ENCODE measurements at regions not wholly inside any gene's neighbourhood (a gene's known extent, or its start where the extent isn't known, plus 50 kb on each side); places are given as distances from the start of the nearest gene placed in this dataset.

DNA sequence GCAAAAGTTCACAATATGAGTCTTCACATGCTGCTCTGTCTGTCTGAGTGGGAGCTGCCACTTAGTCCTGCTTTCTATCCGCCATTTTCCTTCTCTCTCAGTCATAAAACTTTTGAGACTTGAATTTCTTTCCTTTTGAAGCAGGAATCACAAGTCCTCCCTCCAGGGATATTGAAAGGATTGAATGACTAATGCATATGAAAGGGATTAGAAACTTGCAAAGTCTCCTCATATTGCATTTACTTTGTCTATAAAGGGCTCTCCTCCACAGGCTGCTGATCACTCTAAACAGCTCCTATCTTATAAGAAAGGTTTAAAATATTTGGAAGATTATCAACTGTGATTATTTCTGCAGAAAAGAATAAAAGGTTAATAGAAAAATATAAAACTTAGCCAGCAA, 879.1 kb downstream of the ARAP2 start:
- intact Hi-C loops (cut with micrococcal nuclease; ENCODE audit: unreplicated experiment) (no loop called here), in situ Hi-C loops (cut with HindIII; ENCODE audit: low pct_unique_long_range_greater_than_20kb, low sequenced_read_pairs) (no loop called here)
- H3K4me1 ChIP-seq (ENCODE audit: control insufficient read depth, insufficient read depth, low read length): no peaks in the 10 kb centered on the region
- H3K27ac ChIP-seq (ENCODE audit: low read length): no peak overlapping the region
- no peak for TF ChIP-seq TCF7L2 (IDR thresholded peaks at IDR 0.05; ENCODE audit: low read depth, low read length)
- no peak for TF ChIP-seq SIN3A (IDR thresholded peaks at IDR 0.05; ENCODE audit: borderline replicate concordance, insufficient read depth, low read depth, low read length)
- TF ChIP-seq, protein P1, sequence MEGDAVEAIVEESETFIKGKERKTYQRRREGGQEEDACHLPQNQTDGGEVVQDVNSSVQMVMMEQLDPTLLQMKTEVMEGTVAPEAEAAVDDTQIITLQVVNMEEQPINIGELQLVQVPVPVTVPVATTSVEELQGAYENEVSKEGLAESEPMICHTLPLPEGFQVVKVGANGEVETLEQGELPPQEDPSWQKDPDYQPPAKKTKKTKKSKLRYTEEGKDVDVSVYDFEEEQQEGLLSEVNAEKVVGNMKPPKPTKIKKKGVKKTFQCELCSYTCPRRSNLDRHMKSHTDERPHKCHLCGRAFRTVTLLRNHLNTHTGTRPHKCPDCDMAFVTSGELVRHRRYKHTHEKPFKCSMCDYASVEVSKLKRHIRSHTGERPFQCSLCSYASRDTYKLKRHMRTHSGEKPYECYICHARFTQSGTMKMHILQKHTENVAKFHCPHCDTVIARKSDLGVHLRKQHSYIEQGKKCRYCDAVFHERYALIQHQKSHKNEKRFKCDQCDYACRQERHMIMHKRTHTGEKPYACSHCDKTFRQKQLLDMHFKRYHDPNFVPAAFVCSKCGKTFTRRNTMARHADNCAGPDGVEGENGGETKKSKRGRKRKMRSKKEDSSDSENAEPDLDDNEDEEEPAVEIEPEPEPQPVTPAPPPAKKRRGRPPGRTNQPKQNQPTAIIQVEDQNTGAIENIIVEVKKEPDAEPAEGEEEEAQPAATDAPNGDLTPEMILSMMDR (IDR thresholded peaks at IDR 0.05): no peak
- no peak for TF ChIP-seq POLR2AphosphoS5 (IDR thresholded peaks at IDR 0.05; ENCODE audit: low read depth, low read length)
- TF ChIP-seq, protein P2, sequence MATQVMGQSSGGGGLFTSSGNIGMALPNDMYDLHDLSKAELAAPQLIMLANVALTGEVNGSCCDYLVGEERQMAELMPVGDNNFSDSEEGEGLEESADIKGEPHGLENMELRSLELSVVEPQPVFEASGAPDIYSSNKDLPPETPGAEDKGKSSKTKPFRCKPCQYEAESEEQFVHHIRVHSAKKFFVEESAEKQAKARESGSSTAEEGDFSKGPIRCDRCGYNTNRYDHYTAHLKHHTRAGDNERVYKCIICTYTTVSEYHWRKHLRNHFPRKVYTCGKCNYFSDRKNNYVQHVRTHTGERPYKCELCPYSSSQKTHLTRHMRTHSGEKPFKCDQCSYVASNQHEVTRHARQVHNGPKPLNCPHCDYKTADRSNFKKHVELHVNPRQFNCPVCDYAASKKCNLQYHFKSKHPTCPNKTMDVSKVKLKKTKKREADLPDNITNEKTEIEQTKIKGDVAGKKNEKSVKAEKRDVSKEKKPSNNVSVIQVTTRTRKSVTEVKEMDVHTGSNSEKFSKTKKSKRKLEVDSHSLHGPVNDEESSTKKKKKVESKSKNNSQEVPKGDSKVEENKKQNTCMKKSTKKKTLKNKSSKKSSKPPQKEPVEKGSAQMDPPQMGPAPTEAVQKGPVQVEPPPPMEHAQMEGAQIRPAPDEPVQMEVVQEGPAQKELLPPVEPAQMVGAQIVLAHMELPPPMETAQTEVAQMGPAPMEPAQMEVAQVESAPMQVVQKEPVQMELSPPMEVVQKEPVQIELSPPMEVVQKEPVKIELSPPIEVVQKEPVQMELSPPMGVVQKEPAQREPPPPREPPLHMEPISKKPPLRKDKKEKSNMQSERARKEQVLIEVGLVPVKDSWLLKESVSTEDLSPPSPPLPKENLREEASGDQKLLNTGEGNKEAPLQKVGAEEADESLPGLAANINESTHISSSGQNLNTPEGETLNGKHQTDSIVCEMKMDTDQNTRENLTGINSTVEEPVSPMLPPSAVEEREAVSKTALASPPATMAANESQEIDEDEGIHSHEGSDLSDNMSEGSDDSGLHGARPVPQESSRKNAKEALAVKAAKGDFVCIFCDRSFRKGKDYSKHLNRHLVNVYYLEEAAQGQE (IDR thresholded peaks at IDR 0.05; ENCODE audit: insufficient read depth in 1 of 2, low read depth in 2 of 2, low read length in 1 of 2): no peak
- no peaks in the 10 kb centered on the region for H3K9me3 ChIP-seq (ENCODE audit: control insufficient read depth, insufficient read depth, low read depth, low read length)
- ATAC-seq (no peak), DNase-seq (ENCODE audit: low read depth, low spot score) (no peak)
- POLR2A ChIA-PET: no interaction called here
- CTCF ChIA-PET: no interaction called here
- H3K27me3 ChIP-seq (ENCODE audit: control insufficient read depth, insufficient read depth, low read length): no peaks in the 10 kb centered on the region
- no TSS peak for BruUV-seq (replicated peaks)
- H3K36me3 ChIP-seq (ENCODE audit: control insufficient read depth, insufficient read depth, low read length): no peaks in the 10 kb centered on the region
- H3K4me3 ChIP-seq (ENCODE audit: low read depth in 2 of 2, low read length in 2 of 2): no peak overlapping the region

DNA sequence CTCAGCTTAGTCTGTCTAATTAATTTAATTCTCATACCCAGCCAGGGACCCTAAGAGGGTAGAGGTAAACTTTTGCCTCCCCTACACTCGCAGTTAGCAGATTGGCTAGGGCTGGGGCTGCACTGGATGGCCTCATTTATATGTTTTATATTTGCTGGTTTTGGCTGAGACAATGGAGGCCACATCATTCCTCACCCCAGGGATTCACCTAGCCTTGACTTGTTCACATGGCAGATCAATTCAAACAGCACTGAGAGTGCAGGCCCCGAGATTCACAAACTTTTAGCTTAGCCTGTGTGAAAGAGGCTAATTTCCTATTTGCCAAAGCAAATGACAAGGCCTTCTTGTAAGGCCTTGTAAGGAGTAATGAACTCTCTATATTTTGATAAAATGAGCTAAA, 844.4 kb downstream of the ARAP2 start:
- H3K9me3 ChIP-seq (ENCODE audit: control insufficient read depth, insufficient read depth, low read depth, low read length): no peaks in the 10 kb centered on the region
- no TSS peak for BruUV-seq (replicated peaks)
- no peak overlapping the region for H3K27ac ChIP-seq (ENCODE audit: low read length)
- CTCF ChIA-PET: no interaction called here
- in situ Hi-C loops (cut with HindIII; ENCODE audit: low pct_unique_long_range_greater_than_20kb, low sequenced_read_pairs): no loop called here
- TF ChIP-seq TCF7L2 (IDR thresholded peaks at IDR 0.05; ENCODE audit: low read depth, low read length): no peak
- TF ChIP-seq, protein P2 (IDR thresholded peaks at IDR 0.05; ENCODE audit: insufficient read depth in 1 of 2, low read depth in 2 of 2, low read length in 1 of 2): no peak
- no peak for TF ChIP-seq SIN3A (IDR thresholded peaks at IDR 0.05; ENCODE audit: borderline replicate concordance, insufficient read depth, low read depth, low read length)
- TF ChIP-seq, protein P1 (IDR thresholded peaks at IDR 0.05): no peak
- no peak for TF ChIP-seq POLR2AphosphoS5 (IDR thresholded peaks at IDR 0.05; ENCODE audit: low read depth, low read length)
- H3K27me3 ChIP-seq (ENCODE audit: control insufficient read depth, insufficient read depth, low read length): no peaks in the 10 kb centered on the region
- ATAC-seq (no peak), DNase-seq (ENCODE audit: low read depth, low spot score) (no peak)
- POLR2A ChIA-PET: no interaction called here
- H3K4me3 ChIP-seq (ENCODE audit: low read depth in 2 of 2, low read length in 2 of 2): no peak overlapping the region
- intact Hi-C loops (cut with micrococcal nuclease; ENCODE audit: unreplicated experiment): no loop called here
- H3K36me3 ChIP-seq (ENCODE audit: control insufficient read depth, insufficient read depth, low read length): no peaks in the 10 kb centered on the region
- H3K4me1 ChIP-seq (ENCODE audit: control insufficient read depth, insufficient read depth, low read length): no peaks in the 10 kb centered on the region

Measured in Panc1 (cell line).